OCI-LY7 (cell line): ENCODE measurements at regions not wholly inside any gene's neighbourhood (a gene's known extent, or its start where the extent isn't known, plus 50 kb on each side); places are given as distances from the start of the nearest gene placed in this dataset.

Experiments
- CTCF ChIP-seq: fragments of 200-600 bp; sonication (generic); conservative IDR thresholded peaks from 2 replicates; pipeline ENCODE4 v1.5.1; 2014; ENCODE audit warnings: mild to moderate bottlenecking, antibody characterized with exemption, low read length, moderate library complexity, mixed read lengths
- EZH2phosphoT487 ChIP-seq: fragments of 200-600 bp; sonication (generic); IDR thresholded peaks from 2 replicates; pipeline ENCODE4 v1.6.1; 2018; ENCODE audit warnings: low read depth, borderline replicate concordance, mild to moderate bottlenecking, mixed run types, antibody characterized with exemption, low read length, moderate library complexity, mixed read lengths

- TF ChIP-seq CTCF (no peak), EZH2phosphoT487 (no peak)
These were observed 422.5 kb downstream of the CMPK2 start for GRCh38 chr2:6443061-6443823.
